Calu3 (cell line): ENCODE measurements at regions not wholly inside any gene's neighbourhood (a gene's known extent, or its start where the extent isn't known, plus 50 kb on each side); places are given as distances from the start of the nearest gene placed in this dataset.

Experiments
- BruUV-seq: library from RNA; stranded (reverse); fragments of 400-500 nt; replicated peaks from 2 replicates; lab custom pipeline; 2021; lab: Mats Ljungman, UMichigan
- CTCF ChIA-PET: fragments of 300-600 bp; sonication (Branson Sonifier 250); formaldehyde crosslinking; loops from one replicate; lab custom pipeline; 2022; ENCODE audit warnings: antibody characterized with exemption; lab: Charles Lee
- DNase-seq: peaks from one replicate; pipeline ENCODE4 v3.0.0; 2022
- H3K27ac Mint-ChIP-seq: one replicate; pipeline ENCODE4 v1.8.0; 2022; ENCODE audit warnings: mixed read lengths; ENCODE audit not compliant: unreplicated experiment
- H3K27me3 Mint-ChIP-seq: one replicate; pipeline ENCODE4 v1.8.0; 2022; ENCODE audit warnings: mixed read lengths; ENCODE audit not compliant: unreplicated experiment
- H3K36me3 Mint-ChIP-seq: one replicate; pipeline ENCODE4 v1.8.0; 2022; ENCODE audit warnings: mild to moderate bottlenecking, moderate library complexity, mixed read lengths; ENCODE audit not compliant: insufficient read depth, unreplicated experiment
- H3K4me1 Mint-ChIP-seq: one replicate; pipeline ENCODE4 v1.8.0; 2022; ENCODE audit warnings: mild to moderate bottlenecking, low read depth, mixed read lengths; ENCODE audit not compliant: unreplicated experiment
- H3K4me3 Mint-ChIP-seq: one replicate; pipeline ENCODE4 v1.8.0; 2022; ENCODE audit warnings: mild to moderate bottlenecking, low read depth, moderate library complexity, mixed read lengths; ENCODE audit not compliant: unreplicated experiment
- H3K9me3 Mint-ChIP-seq: one replicate; pipeline ENCODE4 v1.8.0; 2022; ENCODE audit warnings: low read depth, mixed read lengths; ENCODE audit not compliant: unreplicated experiment
- CTCF ChIP-seq: fragments of 200-600 bp; IDR thresholded peaks from one replicate; pipeline ENCODE4 v1.8.0; 2022; ENCODE audit warnings: antibody characterized with exemption; ENCODE audit not compliant: unreplicated experiment
- intact Hi-C: fragments of 100-400 bp; cut with micrococcal nuclease; formaldehyde crosslinking; loops from one replicate; pipeline ENCODE4 v1.10.0; 2022; ENCODE audit not compliant: unreplicated experiment

GRCh38 chr13:67772807-67773453 is 542.8 kb upstream of the PCDH9 start:
- Mint-ChIP-seq H3K36me3 (no peaks in the 10 kb centered on the region), H3K9me3 (no peaks in the 10 kb centered on the region), H3K27ac (no peak overlapping the region), H3K27me3 (no peaks in the 10 kb centered on the region), H3K4me1 (no peaks in the 10 kb centered on the region), H3K4me3 (no peak overlapping the region)
- DNase-seq = no peak
- CTCF ChIA-PET = no interaction called here
- no TSS peak for BruUV-seq
- intact Hi-C loops = no loop called here
- TF ChIP-seq CTCF = no peak

- CTCF ChIA-PET = no interaction called here
- no TSS peak for BruUV-seq
- Mint-ChIP-seq H3K9me3 (peaks cover 2% of the 10 kb centered on the region), H3K4me1 (no peaks in the 10 kb centered on the region), H3K27me3 (no peaks in the 10 kb centered on the region), H3K27ac (no peak overlapping the region), H3K36me3 (no peaks in the 10 kb centered on the region), H3K4me3 (no peak overlapping the region)
- TF ChIP-seq CTCF = no peak
- intact Hi-C loops = no loop called here
- no peak for DNase-seq
Observed at GRCh38 chr13:67771106-67771505, 541.0 kb upstream of the PCDH9 start.

GRCh38 chr13:67769987-67770341 is 539.8 kb upstream of the PCDH9 start:
- Mint-ChIP-seq H3K4me3 (no peak overlapping the region), H3K9me3 (peaks cover 2% of the 10 kb centered on the region), H3K4me1 (no peaks in the 10 kb centered on the region), H3K27ac (no peak overlapping the region), H3K36me3 (no peaks in the 10 kb centered on the region), H3K27me3 (no peaks in the 10 kb centered on the region)
- no TSS peak for BruUV-seq
- intact Hi-C loops = no loop called here
- DNase-seq = no peak
- CTCF ChIA-PET = no interaction called here
- no peak for TF ChIP-seq CTCF

GRCh38 chr13:67769063-67769986 is 539.2 kb upstream of the PCDH9 start:
- H3K27ac Mint-ChIP-seq = no peak overlapping the region
- H3K27me3 Mint-ChIP-seq = no peaks in the 10 kb centered on the region
- TF ChIP-seq CTCF = no peak
- BruUV-seq = no TSS peak
- H3K4me1 Mint-ChIP-seq = no peaks in the 10 kb centered on the region
- no peak for DNase-seq
- H3K36me3 Mint-ChIP-seq = no peaks in the 10 kb centered on the region
- peaks cover 2% of the 10 kb centered on the region for H3K9me3 Mint-ChIP-seq
- intact Hi-C loops = no loop called here
- no peak overlapping the region for H3K4me3 Mint-ChIP-seq
- CTCF ChIA-PET = no interaction called here
